GM10266 (cell line): ENCODE measurements at regions not wholly inside any gene's neighbourhood (a gene's known extent, or its start where the extent isn't known, plus 50 kb on each side); places are given as distances from the start of the nearest gene placed in this dataset.

Source experiments
- DNase-seq: peaks from one replicate; pipeline ENCODE4 v3.0.0; 2012; ENCODE audit errors: extremely low spot score
- TF ChIP-seq, protein P1 (sequence below): IDR thresholded peaks from 2 replicates; pipeline ENCODE4 v1.5.1; 2012; ENCODE audit warnings: mild to moderate bottlenecking, low read depth; ENCODE audit not compliant: control insufficient read depth, insufficient read depth; ENCODE audit errors: missing control alignments

GRCh38 chr13:73601708-73602107 lies 532.5 kb downstream of the KLF12 start:
- DNase-seq: no peak
- TF ChIP-seq, protein P1, sequence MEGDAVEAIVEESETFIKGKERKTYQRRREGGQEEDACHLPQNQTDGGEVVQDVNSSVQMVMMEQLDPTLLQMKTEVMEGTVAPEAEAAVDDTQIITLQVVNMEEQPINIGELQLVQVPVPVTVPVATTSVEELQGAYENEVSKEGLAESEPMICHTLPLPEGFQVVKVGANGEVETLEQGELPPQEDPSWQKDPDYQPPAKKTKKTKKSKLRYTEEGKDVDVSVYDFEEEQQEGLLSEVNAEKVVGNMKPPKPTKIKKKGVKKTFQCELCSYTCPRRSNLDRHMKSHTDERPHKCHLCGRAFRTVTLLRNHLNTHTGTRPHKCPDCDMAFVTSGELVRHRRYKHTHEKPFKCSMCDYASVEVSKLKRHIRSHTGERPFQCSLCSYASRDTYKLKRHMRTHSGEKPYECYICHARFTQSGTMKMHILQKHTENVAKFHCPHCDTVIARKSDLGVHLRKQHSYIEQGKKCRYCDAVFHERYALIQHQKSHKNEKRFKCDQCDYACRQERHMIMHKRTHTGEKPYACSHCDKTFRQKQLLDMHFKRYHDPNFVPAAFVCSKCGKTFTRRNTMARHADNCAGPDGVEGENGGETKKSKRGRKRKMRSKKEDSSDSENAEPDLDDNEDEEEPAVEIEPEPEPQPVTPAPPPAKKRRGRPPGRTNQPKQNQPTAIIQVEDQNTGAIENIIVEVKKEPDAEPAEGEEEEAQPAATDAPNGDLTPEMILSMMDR: no peak

DNA sequence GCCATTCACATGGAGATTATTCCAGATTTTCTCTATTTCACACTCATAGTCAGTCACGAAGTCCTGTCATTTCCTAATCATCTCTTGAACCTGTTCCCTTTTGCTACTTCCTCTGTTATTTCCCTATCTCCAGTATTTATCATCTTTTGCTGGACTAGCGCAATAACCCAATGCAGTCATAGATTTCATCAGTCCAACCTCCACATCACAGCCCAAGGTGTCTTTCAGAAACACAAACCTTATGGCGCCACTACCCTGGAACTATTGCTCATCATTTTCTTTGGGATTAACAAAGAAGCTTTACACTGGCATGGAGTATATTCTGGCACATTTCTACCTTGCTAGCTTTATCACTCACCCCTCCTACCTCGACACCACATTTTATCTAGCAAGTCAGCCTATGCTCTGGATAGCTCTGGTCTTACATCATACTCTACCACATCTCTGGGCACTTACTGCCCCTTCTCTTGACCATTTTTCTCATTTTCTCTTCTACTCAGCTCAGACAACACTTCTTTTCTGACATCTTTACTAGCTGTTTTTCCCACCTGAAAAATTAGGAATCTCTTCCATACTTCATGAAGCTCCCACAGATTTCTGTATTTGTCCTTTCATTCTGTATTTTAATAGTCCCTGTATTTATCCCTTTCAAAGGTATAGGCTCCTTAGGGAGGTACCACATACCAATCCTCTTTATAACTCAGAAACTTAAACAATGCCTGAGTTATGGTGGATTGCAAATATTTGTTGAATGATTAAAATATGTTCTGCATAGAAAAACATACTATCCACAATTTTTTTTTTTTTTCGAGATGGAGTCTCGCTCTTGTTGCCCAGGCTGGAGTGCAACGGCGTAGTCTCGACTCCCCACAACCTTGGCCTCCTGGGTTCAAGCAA lies 534.7 kb downstream of the KLF12 start:
- no peak for DNase-seq
- TF ChIP-seq, protein P1: no peak

DNA sequence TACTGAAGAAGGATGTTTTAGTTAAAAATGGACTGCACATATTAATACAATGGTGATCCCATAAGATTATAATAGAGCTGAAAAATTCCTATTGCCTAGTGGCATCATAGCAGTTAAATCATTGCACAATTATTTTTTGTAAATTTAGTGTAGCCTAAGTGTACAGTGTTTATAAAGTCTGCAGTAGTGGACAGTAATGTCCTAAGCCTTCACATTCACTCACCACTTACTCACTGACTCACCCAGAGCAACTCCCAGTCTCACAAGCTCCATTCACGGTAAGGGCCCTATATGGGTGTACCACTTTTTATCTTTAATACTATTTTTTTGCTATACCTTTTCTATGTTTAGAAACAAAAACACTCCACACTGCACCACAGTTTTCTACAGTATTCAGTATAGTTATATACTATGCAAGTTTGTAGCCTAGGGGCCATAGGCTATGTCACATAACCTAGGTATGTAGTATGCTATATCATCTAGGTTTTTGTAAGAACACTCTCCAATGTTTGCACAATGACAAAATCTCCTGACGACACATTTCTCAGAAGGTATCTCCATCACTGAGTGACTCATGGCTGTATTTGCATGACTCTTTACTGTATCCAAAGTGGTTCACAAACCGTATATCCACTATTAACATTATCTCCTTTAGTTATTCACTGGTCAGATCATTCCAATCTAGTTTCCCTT lies 536.0 kb downstream of the KLF12 start:
- no peak for DNase-seq
- TF ChIP-seq, protein P1: no peak

DNA sequence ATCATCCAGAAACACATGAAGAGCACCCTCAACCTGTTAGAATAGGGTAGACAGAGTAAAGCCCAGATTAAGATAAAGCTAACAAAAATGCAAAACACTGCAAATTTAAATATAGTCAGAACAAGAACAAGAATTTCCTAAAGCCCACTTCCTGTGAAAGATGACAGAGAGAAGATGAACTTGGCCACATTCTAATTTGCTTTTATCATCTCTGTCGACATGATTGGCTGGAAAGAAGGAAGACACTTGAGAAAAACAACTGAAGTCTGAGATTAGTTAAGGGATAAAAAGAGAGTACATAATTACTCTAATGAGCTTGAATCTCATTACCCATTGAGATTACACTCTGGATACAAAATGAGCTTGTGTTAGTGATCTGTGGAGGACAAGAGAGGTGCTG lies 537.6 kb downstream of the KLF5 start:
- TF ChIP-seq, protein P1: no peak
- no peak for DNase-seq

- DNase-seq: no peak
- TF ChIP-seq, protein P1: no peak
These were observed 534.5 kb downstream of the KLF5 start for GRCh38 chr13:73593199-73593765.

GRCh38 chr13:73591861-73592260 lies 533.1 kb downstream of the KLF5 start:
- no peak for DNase-seq
- TF ChIP-seq, protein P1: no peak
